Brain pericyte (primary cell): ENCODE measurements at regions not wholly inside any gene's neighbourhood (a gene's known extent, or its start where the extent isn't known, plus 50 kb on each side); places are given as distances from the start of the nearest gene placed in this dataset.
"Not testable (repeated sequence)": the region's sequence is repeated elsewhere in the genome, so short reads cannot be mapped to it uniquely, and the experiment has no call there.

Source experiments
- DNase-seq: peaks from one replicate; pipeline ENCODE4 v3.0.0-alpha.2; 2012; ENCODE audit warnings: low read depth, low spot score

DNA sequence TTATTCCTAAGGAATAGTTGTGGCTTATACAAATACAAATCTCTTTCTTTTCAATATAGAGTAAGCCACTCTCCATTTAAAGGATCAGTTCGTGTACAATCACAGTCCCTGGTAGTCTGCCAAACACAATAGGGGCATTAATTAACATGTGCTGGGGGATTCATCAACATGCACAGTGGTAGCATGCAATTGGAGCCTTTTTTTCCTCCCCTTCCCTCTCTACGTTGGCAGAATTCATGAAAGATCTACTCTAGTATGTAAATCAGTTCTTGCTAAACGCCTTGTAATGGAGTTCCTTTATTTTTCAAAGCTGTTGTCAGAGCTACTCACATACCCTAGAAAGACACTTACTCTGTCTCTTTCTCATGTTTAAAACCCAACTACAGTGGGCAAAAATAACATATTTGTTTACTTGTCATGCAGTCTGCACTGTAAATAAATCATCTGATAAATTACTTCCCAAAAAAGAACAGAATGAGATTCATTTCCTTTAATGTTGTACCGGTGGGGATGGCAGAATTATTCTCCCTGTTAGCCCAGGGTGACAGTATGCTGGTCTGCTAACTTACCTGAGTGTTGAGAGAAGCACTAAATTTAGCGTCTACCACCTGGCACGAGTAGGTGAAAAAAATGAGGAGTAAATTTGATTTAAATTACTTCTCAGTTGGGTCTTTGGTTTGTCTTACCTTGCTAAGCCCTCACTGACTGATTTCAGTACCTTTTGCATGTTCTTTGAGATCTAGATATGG lies 341.5 kb upstream of the CCNH start:
- no peak for DNase-seq

DNA sequence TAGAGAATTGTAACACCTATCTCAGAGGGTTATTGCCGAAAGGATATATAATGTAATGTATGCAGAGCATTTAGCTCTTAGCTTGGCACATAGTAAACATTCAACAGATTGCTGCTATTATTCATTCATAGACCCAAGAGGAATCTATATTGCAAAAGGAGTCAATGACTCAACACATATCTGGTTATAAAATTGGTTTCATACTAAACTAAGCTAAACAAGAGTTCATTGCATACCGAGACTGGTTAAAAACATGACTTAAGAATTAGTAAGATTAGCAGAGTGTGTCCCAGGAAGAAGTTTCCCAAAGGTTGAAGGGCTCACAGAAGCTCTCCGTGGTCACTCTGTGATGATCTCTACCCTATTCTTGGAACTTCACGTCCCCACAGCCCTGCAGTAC lies 339.6 kb upstream of the CCNH start:
- no peak for DNase-seq

DNA sequence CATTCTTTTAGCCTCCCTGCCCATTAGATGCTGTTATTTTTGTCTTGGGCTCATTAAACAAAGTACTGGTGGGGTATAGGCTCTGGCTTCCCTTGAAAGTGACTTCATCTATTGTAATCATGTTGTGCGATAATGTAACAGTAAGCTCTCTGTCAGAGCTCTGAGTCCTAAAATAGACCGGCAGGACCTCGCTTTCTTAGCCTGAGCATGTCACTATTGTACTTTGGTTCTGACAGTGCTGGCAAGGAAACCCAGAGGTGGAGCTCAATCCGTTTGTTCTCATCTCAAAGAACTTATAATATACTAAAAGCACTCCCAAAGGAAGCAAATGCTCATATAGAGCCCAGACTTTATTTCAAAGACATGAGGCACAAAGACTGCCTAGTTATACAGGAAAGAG lies 339.1 kb upstream of the CCNH start:
- DNase-seq = no peak

DNA sequence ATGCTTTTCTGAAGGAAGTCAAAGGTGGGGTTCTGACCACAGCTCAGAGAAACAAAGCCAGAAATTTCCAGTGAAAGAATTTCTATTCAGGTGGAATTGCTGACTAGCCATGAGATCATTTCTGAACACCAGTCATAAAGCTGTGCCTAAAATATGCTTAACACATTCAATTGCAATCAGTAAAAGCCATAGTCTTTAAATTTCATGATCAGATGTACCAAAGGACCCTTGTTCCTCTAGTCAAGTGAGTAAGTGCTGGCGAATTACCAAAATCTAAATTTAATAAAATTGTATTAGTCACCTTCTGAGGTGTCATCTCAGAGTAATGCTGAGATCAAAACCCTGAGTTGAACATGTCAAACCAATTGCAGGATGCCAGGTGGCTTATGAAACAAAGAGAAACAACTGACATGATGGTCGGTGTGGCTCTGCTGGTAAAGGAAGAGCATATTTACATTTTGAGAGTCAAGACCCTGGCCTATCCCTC lies 334.2 kb upstream of the CCNH start:
- no peak for DNase-seq

DNA sequence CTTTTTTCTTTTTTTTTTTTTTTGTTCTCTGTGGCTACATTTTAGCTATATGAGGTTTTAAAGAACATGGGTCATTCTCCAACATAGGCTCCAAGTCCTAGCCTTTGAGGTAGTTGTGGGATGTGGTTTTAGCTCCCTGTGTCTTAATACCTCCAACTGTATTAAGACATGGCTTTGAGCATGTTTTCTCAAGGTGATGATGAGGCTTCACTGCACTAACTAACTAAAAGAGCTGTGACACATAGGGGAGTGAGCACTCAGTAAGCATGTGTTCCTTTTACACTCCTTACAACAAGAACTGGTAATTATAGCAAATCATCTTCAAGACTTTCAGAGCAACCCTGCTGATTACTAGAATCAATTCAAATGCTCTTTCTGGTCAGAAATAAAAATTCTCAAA lies 333.6 kb upstream of the CCNH start:
- no peak for DNase-seq

DNA sequence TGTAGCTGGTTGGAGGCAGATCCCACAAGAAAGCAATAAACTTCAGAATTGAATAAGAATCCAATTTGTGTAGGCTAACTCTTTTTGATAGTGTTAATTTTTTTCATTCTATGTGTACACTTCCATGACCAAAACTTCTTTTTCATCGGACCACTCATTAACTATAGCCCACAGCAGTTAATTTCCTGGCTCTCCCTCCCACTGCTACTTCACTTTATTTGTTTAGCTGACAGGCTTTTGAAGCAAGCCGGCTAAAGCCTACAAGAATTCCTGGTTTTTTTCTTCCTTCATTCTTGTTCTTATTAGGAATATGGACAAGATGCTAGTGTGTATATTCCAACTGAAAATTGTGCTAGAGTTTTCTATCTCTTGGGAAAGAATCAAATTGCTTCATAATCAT lies 329.2 kb upstream of the CCNH start:
- DNase-seq = no peak

DNA sequence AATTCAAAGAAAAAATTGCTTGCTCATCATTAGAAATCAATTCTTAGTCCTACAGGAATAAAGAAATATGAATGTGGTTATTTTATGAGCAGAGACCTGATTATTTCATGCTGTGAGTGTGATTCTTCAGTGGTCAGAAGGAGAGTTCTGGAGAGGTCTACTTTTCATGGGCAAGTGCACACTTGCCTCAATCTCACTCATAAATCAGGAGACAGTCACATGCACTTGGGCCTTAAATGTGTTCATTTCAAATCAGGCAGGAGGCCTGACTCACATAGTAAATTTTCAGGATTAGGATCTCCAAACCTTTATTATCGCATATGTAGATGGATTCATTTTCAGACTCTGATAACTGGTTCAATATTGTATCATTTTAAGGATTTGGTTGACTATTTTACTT lies 323.2 kb upstream of the CCNH start:
- DNase-seq = no peak

DNA sequence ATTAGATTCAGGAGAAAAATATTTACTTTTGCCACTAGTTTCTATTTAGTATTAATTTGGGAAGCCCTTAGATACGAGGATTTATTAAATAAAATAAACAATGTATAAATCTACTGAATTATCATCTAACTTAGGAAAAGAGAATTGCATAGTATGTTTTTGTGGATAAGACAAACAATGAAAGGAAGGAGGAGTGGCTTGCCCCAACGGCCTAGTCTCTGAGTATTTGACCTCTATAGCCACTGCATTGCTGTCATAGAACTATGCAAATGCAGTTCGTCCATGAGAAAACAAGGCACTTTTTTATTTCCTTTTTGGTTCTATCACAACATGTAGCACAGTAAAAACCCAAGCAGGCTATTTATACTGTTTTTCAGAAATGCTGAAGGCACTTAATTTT lies 321.2 kb upstream of the CCNH start:
- no peak for DNase-seq

DNA sequence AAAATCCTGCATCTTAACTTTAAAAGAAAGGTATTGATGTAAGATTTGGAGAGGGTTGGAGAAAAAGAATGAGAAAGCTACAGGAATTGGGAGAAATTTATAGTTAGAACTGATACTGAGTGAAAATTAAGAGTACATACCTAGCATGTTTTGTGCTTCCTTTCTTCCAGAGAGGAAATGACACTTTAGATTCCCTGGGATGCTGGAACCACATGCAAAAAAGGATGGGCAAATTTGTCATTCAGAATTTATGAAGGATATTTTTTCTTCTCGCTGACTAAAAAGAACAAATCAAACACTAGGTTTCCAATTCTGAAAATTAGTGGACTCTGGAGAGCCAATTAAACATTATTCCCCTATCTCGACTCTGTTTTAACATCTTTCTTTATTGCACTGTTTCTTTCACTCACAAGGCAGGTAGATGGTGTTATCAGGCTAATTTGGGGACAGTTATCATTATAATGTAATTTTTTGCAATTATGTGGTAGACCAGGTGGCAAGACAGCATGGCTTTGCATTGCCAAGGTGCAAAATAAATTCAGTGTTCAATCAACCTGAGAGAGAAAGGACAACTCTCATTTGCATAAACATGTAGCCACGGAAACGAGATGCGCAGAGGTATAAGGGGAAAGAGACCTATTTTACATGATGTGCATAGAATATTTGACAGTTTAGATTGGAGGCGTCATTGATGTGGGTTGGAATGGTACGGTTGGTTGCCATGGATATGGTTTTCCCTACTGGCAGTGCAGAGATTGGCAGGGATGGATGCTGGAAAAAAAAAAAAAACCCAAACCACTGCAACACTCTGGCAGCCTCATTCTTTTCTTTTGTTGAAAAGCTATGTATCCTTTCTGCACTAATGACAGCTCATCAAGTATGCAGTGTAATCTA lies 320.4 kb upstream of the CCNH start:
- no peak for DNase-seq

DNA sequence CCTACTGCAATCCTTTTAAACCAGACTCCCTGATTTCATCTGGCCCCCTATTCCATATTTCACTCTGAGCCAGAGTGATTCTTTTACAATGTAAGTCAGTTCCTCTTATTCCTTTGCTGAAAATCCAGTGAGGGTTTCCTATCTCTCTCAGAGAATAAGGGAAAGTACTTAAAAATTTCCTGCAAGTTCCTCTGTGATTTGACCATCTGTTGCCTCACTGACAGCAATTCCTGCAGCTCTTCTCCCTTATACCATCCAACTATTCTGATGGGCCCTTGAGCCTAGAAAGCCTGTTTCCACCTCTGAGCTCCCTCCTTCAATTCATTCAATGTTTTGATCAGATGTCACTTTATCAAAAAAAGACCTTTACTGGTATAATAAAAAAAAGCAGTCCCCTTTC lies 317.1 kb upstream of the CCNH start:
- no peak for DNase-seq

DNA sequence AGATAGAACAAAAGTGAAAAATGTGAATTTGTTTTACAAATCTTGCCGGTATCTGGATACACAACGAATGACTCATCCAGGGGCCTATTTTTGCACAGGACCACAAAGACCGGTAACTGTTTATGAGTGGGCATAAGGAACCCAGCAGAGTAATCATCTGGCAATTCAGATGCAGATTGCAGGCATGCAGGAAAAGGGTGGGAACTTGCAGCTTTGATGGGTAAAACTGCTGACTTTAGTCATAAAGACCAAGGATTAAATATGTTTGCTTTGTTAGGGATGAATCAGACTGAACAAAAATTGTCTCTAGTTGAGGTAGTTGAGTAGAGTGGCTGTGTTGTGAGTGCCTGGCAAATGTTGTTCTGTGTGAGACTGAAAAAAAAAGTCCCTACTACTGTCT lies 309.6 kb upstream of the CCNH start:
- no peak for DNase-seq

DNA sequence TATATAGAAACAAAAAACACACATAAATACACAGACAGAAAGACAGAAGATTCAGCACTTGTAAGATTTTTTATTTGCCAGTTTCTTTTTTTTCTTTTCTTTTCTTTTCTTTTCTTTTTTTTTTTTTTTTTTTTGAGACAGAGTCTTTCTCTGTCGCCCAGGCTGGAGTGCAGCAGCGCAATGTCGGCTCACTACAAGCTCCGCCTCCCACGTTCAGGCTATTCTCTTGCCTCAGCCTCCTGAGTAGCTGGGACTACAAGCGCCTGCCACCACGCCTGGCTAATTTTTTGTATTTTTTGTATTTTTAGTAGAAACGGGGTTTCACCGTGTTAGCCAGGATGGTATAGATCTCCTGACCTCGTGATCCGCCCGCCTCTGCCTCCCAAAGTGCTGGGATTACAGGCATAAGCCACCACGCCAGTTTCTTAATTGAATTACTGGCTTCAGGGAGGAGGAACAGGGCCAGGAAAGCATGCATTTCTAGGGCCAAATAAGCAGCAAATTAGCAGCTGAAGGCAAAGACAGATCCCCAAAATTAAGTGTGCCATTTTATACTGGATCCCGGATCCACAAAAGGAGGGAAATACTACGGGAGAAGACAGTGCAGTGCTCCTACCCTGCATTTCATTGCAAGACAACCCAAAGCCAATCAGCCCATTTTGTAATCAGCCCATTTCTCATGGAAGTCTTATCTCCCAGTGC lies 305.6 kb upstream of the CCNH start:
- DNase-seq = not testable (repeated sequence)

DNA sequence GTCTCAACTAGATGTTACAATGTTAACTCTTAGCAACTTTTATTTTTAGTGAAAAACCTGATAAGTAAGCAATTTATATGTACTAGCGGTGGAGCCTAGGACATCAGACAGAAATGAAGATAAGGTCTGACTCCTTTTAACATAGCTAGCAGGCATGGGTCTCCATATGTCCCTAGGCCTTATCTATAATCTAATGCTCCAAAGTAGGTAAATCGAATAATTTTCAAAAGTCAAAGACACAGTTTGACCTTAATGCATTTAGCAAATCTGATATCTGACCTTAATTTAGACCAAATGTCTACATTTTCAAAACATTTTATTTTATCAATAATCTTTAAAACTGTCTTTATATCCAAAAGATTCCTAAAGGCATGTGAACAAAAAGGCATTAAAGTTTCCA lies 305.0 kb upstream of the CCNH start:
- DNase-seq = no peak

DNA sequence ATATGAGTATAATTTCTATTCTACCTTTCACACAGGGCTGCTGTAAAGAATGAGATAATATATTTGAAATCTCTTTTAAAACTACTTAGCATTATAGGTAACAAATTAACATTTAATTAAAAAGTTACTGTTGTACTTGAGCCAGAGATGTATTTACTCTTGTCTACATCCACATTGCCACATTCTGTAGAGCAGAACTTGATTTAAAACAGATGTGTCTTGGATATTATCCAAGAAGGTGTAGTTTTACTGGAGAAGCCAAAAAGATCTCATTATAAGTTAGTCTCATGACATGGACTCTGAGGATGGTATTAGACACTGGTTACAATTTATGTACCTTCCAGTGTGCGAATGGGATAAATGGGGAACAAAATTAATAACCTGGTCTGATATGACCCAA lies 293.1 kb upstream of the CCNH start:
- DNase-seq = no peak

DNA sequence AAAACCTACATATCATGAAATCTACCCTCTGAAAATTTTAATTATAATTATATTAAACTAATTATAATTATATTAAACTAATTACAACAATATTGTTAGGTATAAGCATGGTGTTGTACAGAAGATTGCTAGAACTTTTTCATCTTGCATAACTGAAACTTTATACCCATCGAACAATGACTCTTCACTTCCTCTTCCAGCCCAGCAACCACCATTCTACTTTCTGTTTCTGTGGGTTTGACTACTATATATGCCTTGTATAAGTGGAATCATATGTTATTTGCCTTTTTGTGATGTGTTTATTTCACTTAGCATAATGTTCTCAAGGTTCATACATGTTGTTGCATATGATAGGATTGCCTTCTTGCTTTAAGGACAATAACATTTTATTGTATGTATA lies 274.2 kb upstream of the CCNH start:
- no peak for DNase-seq

DNA sequence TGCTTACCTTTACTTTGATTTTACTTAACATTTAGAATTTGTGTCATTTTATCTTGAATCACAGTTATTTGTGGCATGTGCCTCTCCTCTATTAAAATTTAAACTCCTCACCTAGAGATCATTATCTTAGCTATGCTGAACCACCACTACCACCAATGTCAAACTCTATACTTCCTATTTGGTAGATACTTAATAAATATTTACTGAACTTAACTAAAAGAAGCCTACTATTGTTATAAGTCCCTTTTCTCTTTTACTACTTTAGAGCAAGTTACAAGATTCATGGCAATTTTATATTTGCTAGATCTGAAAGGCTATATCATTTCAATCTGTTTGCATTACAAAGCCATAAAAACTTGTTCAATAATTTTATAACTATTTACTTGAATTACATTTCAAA lies 273.3 kb upstream of the CCNH start:
- DNase-seq = no peak

DNA sequence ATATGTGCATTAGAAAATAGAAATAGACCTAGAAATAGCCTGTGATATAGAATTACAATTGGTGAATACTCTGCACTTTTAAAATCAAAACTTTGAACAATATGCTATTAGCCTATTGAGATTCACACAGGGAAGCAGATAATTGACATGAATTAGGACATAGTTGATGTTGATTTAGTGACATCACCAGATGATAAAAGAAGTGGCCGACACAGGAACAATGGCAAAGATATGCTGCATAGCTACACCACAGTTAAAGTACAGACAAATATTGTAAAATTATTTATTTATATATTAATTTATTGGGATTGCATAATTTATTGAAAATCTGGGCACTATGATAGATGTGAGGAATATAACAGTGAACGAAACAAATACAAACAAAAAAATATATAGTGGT lies 261.5 kb upstream of the CCNH start:
- DNase-seq = no peak

DNA sequence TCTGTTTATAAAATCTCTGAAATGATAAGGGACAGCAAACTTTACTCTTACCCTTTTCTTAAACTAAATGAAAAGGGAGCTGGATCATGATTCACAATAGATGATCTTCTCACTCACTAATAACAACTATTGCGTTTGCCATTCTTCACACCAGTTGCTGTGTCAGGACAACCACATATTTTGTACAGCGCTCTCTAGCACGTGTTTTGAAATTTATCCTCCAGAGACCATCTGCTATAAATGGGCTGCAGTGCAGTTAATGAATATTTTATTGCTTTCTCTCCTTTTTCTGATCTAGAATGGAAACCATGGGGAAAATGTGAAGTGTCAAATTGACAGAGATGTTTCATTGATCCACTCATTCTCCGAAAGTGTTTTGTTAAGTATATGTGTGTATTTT lies 258.4 kb upstream of the CCNH start:
- no peak for DNase-seq

DNA sequence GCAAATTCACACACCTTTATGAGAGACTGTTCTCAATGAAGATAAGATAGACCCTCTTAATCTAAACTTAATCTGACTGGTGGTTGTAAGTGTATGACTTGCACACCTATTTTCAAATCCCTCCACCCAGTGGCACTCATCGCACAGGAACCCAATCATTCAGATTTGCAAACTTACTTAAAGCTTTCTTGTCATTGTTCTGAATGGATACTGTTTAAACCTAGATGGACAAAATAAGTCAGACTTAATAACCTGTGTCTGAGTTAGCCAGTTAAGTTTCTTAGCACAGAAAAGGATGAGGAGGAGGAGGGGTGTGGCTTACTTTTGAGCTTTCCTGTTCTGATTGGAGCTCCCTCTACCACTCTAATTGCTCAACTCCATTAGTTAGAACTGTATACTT lies 252.4 kb upstream of the CCNH start:
- no peak for DNase-seq

DNA sequence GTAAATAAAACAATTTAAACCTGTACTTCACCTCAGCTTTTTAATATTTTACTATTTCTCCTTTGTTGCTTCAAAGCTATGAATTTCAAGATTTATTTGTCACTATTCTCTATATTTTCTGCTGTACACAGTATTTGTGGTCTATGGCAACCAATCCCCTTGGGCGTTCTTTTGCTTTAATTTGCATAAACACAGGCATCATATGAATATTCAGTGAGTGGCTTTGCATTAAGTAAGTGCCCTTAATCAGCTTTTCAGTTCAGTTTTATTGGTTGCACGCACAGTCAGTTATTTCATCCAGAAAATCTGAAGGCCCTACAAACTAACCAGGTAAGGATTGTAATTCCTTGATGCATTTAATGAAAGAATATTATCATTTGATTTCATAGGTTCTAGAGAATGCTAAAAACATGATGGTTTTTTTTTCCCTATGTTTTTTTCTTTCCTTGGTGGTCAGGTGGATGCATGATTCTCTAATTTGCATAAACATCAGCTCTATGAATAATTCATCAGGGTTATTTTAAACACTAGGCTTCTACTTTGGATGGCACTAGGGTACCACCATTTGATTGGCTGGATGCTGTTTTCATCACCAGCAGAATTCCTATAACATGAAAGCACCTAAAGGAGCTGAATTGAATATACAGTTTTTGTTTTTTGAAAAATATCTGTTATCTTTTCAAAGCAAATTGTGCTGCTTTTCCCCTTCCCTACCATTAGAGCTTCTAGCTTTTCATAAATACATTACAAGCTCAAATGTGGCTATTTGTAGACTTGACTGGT lies 249.2 kb upstream of the CCNH start:
- no peak for DNase-seq

DNA sequence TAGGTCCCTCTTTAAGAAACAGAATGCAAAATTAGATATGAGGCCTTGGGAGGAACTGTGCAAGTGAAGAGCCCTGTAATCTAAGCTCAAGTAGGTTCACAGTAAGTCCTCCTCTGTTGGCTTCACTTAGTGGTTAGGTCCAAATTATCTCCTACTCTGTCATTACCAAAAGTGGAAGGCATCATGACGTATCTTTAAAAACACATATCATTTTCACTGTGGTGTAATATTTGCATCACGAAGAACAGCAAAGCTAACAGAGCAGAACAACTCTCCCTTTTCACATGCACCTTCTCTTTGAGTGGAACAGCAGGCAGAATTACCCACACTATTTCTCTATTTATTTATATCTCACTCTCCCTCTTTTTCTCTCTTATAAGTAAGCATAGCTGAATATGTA lies 240.5 kb upstream of the CCNH start:
- no peak for DNase-seq

DNA sequence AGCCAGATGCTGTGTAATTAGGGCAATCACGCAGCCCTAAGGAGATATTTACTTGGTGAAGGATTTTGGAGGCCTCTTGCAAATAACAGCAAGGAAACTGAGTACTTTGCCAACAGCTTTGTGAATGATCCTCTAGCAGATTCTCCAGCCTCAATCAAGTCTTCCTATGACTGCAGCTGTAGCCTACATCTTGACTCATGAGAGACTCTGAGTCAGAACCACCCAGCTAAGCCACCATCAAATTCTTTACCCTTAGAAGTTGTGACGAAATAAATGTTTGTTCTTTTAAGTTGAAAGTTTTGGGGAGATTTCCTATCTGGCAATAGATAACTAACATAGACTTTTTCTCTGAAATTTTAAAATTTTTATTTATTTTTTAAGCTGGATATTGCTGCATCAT lies 237.6 kb upstream of the CCNH start:
- DNase-seq = no peak
